T47D (cell line): ENCODE measurements at regions not wholly inside any gene's neighbourhood (a gene's known extent, or its start where the extent isn't known, plus 50 kb on each side); places are given as distances from the start of the nearest gene placed in this dataset.
"Not testable (repeated sequence)": the region's sequence is repeated elsewhere in the genome, so short reads cannot be mapped to it uniquely, and the experiment has no call there.

Experiments used
- DNase-seq, 2 experiments: peaks; one replicate each; pipeline versions ENCODE4 v3.0.0 to v3.0.0-alpha.2; 2011 to 2012; ENCODE audit warnings: low read depth in 1 of 2, low spot score in 1 of 2
- JUND ChIP-seq: IDR thresholded peaks from 2 replicates; pipeline ENCODE4 v1.6.1; 2012; ENCODE audit warnings: low read depth
- in situ Hi-C: cut with HindIII; loops from 2 replicates; pipeline ENCODE4 v1.10.0; 2016; ENCODE audit warnings: low sequenced_read_pairs, low pct_unique_long_range_greater_than_20kb

GRCh38 chr5:174528821-174529544 is 195.4 kb upstream of the MSX2 start:
- in situ Hi-C loops = no loop called here
- no peak for TF ChIP-seq JUND
- peak in 1 of 2 experiments; percentile 39 for DNase-seq

- DNase-seq = no peak
- in situ Hi-C loops = no loop called here
- no peak for TF ChIP-seq JUND
These were observed 194.3 kb upstream of the MSX2 start for GRCh38 chr5:174529925-174530681.

DNA sequence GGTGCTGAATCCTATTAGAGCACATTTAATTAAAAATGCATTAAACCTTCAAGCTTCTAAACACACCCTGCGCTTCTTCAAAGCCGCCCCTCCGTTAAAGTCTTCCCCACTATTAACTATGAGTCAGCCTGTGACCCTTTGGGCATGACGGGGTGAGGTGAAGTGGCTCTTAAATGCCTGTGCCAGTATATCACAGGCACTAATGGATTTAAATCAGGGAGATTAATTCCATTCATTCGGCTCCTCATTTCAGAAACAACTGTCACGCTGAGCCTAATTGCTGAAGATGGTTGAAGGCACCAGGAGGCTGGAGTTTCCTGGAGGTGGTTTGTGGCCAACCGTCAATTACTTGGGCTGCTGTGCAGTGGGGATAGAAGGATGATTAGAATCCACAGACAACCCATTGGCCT is 192.6 kb upstream of the MSX2 start:
- in situ Hi-C loops = no loop called here
- no peak for TF ChIP-seq JUND
- DNase-seq = no peak

DNA sequence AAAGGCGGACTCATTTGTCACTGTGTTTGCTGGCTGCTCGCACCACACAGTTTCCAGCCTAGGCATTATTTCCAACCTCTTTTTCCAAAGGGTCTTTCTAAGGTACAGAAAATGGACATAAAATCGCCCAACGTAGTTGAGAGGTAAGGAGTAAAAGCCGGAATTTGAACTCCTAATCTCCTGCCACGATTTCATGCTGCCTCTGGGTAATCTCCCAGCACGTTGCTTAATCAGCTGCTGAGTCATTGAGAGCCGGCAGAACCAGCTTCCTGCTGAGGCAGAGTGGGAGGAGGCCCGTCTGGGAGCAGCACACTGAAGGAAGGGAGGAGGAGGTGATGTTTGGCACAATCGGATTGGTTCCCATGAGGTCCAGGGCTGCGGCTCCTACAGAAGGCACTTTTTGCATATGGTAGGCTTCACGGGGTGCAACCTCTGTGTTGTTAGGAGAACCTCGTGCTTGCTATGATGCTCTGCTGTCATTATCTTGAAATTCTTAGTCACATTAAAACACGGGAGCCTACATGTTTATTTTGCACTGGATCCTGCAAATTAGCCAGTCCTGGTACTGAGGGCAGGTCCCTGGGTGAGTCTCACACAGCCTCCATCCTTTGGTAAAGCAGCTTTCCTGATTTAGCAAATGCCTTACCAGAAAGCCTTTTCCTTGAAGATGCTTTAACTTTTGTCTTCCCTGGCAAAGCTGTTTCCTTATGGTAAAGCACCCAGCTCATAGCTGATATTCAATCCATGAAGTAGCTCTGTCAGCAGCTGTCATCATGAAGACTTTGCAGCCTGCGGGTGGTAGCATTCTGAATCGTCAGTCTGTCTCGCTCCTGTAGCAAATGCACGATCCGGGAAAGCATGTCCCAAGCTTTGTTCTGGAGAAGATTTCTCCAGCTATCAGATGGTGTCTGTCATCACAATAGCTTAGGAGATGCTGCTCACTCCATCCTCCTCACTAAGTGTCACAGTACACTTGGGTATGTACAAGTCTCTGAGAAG is 191.6 kb upstream of the MSX2 start:
- peak; percentile 71 to 95 for DNase-seq
- in situ Hi-C loops = no loop called here
- TF ChIP-seq JUND = peak; percentile 95

- no peak for TF ChIP-seq JUND
- in situ Hi-C loops = no loop called here
- no peak for DNase-seq
These were observed 190.6 kb upstream of the MSX2 start for GRCh38 chr5:174533751-174534241.

- no peak for DNase-seq
- in situ Hi-C loops = no loop called here
- no peak for TF ChIP-seq JUND
These were observed 188.7 kb upstream of the MSX2 start for GRCh38 chr5:174535669-174536068.

- in situ Hi-C loops = not testable (repeated sequence)
These were observed 184.6 kb upstream of the MSX2 start for GRCh38 chr5:174539823-174540222.

GRCh38 chr5:174542037-174542436 is 182.3 kb upstream of the MSX2 start:
- DNase-seq = no peak
- in situ Hi-C loops = no loop called here
- TF ChIP-seq JUND = no peak

More at GRCh38 chr5:174539823-174540222, 184.6 kb upstream of the MSX2 start:
- not testable (repeated sequence) for DNase-seq

DNA sequence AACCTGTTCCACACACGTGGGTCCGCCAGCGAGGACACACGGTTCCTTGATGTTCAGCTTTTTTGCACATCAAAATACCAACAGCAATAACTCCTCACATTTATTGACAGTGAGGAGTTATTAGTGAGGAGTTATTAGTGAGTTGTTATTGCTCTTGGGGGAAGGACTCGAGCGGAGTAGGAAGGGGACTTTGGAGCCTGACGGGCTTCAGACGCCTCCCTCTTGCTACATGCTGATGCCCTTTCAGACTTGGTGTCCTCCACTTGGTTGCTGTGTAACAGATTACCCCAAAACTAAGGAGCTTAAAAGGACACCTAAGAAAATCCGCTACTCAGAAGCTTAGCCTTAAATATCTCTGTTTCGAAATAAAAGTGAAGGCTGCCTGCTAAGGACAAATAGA is 181.9 kb upstream of the MSX2 start:
- in situ Hi-C loops = no loop called here
- TF ChIP-seq JUND = no peak
- DNase-seq = no peak

- in situ Hi-C loops = no loop called here
- DNase-seq = no peak
- TF ChIP-seq JUND = no peak
These were observed 178.5 kb upstream of the MSX2 start for GRCh38 chr5:174545926-174546325.

DNA sequence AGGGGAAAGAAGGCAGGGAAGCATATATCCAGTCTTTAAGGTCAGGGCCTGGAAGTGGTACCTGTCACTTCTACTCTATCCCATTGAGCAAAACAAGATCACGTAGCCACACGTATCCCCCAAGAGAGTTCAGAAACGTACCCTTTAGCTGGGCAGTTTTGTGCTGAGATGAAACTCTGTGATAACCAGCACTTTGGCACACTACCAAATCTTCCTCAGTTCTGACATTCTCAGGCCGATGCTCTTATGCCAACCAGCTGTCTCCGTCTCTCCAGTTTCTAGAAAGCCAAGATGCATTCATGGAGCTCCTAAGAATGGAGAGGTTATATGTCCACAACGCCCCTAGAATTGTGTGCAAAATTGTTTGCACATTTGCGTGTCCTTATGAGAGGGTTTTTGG is 176.6 kb upstream of the MSX2 start:
- in situ Hi-C loops = no loop called here
- TF ChIP-seq JUND = no peak
- DNase-seq = no peak

- no peak for TF ChIP-seq JUND
- DNase-seq = no peak
- in situ Hi-C loops = no loop called here
These were observed 175.1 kb upstream of the MSX2 start for GRCh38 chr5:174549254-174549653.
